GM19395 (cell line): ENCODE measurements at regions not wholly inside any gene's neighbourhood (a gene's known extent, or its start where the extent isn't known, plus 50 kb on each side); places are given as distances from the start of the nearest gene placed in this dataset.

Source experiments
- ATAC-seq: cut with Tn5 transposase; IDR thresholded peaks from one replicate; pipeline ENCODE4 v1.9.1; 2021; ENCODE audit warnings: mild to moderate bottlenecking, moderate library complexity; ENCODE audit not compliant: unreplicated experiment

DNA sequence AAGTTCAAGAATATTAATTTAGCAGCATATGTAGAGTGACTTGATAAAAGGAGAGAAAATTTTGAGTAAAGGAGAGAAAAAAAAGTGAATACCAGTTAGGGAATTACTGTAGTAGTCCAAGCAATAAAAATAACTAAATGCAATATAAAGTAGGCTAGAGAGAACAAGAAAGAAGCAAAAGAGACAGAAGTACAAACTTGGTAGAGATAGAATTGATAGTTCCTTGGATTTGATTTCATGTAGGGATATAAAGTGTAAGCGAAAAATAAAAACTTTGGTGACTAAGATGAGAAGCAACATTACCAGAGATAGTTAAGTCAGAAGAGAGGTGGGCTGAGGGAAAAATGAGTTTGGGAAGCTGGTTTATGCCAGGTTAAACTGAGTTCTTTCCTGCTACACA lies 252.4 kb downstream of the SEC23A start:
- ATAC-seq, result no peak

DNA sequence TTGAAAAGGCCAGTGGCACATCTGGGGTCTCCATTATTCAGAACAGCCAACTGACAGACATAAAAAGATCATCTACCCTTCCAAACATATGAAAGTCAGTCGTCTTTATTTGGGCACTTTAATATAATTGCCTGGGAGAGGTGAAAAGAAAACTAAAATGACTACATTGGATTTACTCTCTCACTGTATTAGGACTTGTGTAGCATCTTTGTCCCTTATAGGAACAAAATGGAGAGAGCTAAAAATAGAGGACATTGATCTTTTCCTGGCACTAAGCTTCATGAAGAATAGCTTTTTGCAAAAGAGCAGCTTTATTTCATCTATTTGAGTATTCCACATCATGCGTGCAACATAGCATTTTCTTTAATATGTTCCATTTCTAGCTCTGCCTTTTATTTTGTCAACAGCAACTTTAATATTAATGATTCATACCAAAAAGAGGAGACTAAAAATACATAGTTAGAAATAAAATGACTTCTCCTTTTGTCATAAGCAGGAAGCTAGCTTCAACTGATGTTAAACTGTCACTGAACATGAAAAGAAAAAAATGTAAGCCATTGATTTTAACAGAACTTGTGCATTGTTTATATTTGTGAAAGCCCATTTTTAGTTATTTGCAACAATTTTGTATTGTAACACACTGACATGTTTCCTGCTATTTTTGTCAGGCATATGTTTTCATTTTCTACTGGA lies 254.6 kb downstream of the SEC23A start:
- ATAC-seq, result no peak

DNA sequence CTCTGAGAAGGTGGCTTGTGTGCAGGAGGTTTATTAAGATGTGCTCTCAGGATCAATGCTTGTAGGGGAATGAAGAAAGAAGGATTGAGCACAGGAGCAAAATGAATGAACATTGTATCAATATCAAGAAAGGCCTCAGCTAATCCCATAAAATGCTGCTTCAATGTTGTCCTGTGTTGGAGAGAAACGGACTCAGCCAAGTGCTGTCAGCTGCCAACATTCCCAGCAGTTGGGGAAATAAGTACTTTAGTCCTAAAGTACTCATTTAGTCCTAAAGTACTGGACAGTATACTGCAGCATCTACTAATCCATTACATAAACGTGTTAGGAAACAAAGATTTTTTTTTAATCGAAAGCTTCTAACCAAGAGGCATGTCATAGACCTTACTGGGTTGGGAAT lies 255.9 kb downstream of the SEC23A start:
- ATAC-seq, result no peak

DNA sequence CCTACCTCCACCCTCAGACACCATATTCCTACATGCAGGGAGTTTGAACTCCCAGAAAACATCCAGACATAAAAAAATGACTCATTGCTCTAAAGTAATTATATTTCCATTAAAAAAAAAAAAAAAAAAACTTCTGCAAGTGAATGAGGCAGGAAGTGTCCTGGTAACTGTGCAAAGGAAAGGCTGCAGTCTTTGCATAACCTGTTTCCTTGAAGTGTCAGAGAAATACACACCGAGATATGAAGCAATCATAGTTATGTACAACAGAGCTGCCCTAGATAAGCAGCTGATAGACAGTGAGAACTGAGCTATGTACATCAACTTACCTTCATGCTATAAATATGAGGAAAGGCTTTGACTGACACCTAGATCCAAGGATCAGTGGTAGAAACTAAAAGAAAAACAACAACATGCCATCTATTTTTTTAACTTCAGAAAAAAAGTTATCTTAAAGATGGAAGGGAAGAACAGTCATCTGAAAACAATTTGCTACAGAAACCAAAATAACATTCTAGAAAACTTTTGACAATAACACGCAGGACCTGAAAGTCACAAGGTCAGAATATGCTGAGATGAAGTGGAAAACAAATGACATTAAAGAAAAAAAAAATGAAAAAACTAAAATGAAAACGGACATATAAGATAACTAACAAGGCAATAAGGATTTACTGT lies 263.2 kb downstream of the SEC23A start:
- no peak for ATAC-seq

DNA sequence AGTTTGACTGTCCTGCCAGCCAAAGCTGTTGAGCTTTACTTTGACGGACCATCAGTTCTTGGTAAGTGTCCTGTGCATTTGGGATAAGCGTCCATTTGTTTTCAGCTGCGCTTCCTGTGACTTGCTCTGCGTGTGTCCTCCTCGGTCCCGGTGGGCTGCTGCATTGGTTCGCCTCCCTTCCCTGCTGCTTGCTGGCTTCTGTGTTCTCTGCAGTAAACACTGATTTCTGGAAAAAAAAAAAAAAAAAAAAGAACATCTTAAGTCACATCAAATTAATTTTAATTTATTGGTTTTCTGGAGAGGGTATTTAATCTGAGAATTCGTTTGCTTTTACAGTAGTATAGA lies 264.1 kb downstream of the SEC23A start:
- no peak for ATAC-seq

DNA sequence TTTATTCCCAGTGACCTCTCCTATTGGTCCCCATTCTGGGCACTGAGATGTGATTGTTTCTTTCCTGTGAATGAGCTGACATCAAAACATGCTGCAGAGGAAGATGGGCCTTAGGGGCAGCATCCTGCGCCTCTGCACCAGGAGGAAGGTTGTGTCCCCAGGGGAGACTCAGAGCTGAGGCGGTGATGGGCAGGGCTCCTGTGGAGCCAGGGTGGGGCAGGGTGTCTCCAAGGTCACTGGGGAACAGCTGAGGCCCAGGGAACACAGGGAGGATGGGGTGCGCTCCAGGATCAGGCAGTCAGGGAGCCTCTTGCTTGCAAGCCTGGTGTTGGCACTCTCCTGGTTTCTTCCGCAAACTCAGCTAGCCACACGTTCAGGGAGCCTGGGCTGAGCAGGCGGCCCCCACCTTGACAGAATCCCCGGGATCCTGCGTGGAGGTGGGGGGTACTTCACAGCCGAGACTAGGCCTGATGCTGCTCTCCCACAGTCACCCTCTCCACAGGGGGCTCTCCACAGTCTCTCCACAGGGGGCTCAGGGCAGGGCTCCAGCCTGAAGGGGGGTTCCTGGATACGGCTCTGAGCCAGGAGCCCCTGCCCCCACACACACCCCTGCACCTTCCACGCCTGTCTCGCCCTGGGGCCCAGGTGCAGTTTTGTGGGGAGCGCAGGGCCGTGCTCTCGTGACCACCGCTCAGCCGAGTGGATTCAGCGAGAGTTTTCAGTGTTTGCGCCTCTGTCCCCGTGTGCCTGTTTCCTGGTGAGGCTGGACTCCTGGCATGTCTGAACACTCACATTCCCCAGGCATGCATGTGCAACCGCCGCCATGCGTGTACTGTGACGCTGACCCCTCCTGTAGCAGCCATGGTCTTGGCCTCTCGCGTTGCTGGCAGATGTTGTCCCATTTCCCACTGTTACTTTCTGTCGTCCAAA lies 264.7 kb downstream of the SEC23A start:
- ATAC-seq, result no peak

DNA sequence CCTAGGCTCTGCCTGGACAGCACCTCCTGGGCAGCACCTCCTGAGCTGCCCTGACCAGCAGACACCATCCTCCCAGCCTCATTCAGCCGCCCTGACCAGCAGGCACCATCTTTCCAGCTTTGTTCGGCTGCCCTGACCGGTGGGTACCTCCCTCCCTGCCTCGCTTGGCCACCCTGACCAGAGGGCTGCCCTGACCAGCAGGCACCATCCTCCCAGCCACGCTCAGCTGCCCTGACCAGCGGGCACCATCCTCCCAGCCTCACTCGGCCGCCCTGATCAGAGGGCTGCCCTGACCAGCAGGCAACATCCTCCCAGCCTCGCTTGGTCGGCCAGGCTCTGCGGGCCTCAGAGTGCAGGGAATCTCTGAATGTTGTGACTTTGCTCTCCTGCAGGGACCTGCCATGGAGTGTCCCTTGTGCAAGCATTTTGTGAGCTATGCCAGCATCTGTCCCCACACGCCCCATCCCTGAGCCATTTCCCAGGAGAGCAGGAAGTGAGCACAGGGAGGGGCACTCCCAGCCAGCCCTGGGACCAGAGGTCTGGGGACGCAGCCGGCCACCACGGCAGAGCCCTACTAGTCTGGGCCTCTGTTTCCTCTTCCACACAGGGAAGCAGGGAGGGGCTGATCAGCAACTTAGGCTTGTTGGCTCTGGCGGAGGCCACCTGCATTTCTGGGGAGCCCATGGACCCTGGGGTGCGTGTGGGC lies 265.5 kb downstream of the SEC23A start:
- no peak for ATAC-seq

DNA sequence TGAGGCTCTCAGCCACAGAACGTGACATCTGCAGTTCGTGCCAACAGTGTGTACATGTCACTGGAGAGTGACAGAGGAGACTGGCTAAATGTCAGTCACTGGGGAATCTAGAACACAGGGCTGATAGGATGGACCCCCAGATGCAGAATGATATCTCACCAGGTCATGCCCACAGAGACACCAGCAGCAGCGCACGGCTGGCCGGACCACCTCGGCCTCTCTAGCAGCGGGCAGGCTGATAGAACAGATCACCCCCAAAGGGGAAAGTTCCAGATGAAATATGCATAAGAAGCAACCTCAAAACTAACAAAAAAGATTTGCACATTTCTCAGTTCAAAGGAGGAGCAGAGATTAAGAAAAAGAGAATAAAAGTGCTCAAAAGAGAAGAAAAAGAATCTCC lies 266.5 kb downstream of the SEC23A start:
- ATAC-seq, result no peak

DNA sequence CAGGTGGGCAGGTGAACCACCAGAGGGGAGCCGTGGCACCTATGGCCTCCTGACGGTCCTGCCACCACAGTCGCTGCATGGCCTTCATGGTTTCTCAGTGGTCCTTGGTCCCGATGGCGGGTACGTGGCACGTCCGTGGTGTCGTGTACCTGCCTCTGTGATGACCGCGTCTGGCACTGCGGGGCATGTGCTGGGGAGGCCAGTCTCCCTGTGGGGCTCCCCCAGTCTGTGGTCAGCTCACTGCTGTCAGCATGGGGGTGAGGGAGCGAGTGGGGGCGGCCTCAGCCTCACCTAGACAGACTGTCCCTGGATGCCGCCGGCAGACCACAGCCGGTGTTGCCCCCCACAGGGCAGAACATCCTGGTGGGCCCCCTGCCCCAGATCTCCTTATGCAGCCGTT lies 267.2 kb downstream of the SEC23A start:
- no peak for ATAC-seq

DNA sequence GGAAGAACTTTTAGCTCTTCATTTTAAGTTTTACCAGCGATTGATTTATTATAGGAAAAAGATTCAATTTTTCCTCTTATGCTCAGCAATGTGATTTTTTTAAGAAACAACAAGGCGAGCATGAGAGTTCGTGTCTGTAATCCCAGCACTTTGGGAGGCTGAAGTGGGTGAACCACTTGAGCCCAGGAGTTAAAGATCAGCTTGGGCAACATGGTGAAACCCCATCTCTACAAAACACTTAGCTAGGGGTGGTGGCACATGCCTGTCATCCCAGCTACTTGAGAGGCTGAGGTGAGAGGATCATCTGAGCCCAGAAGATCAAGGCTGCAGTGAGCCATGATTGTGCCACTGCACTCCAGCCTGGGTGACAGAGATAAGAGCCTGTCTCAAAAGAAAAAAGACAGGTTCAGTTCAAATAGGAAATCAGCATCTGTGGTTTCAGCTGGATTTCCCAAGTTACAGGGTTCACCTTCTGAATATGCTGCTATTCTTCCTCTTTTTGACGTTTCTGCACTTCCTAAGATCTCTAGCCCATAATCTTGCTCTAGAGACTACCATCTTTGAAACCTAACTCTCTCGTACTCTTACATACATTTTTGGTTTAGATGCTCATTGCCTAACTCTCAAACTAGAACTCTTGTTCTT lies 274.7 kb downstream of the SEC23A start:
- ATAC-seq, result no peak

DNA sequence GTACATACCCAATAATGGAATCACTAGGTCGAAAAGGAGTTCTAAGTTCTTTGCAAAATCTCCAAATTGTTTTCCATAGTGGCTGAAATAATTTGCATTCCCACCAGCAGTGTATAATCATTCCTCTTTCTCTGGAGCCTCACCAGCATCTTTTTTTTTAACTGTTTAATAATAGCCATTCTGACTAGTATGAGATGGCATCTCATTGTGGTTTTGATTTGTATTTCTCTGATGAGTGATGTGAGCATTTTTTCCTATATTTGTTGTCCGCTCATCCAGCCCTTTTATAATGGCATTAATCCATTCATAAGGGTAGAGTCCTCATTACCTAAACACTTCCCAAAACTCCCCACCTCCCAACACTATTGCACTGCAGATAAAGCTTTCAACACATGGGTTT lies 278.3 kb downstream of the SEC23A start:
- ATAC-seq, result no peak

DNA sequence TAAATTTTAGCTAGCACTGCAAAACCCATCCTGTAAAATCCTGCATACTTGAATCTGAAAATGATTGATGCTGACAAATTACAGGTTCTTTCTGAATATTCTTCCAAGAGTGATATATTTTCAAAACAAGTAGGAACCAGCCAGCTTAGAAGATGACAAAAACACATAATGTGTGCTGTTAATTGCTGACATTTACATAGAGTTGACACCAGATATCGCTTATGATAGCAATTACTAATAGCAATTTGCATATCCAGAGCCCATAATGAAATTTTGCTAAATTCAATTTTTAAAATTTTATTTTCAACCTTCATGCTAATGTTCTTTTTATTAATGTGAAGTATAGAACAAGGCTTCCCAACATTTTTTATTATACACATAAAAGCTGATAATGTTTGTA lies 284.5 kb downstream of the SEC23A start:
- ATAC-seq, result no peak

DNA sequence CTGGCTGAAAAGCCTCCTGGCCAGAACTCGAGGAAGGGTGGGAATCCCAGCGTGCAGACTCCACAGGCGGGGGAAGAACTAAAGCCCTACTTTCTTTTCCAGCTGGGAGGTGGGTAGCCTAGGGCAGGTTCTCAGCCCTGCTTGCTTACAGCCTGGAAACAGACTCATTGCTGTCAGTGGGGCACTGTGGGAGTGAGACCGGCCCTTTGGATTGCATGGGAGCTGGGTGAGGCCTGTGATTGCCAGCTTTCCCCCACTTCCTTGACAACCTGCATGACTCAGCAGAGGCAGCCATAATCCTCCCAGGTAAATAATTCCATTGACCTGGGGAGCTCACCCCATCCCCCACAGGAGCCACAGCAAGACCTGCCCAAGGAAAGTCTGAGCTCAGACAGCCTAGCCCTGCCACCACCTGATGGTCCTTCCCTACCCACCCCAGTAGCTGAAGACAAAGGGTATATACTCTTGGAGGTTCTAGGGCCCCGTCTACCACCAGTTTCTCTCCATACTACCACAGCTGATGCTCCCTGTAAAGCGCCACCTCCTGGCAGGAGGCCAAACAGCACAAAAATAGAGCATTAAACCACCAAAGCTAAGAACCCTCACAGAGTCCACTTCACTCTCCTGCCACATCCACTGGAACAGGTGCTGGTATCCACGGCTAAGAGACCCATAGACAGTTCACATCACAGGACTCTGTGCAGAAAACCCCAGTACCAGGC lies 294.1 kb downstream of the SEC23A start:
- no peak for ATAC-seq

DNA sequence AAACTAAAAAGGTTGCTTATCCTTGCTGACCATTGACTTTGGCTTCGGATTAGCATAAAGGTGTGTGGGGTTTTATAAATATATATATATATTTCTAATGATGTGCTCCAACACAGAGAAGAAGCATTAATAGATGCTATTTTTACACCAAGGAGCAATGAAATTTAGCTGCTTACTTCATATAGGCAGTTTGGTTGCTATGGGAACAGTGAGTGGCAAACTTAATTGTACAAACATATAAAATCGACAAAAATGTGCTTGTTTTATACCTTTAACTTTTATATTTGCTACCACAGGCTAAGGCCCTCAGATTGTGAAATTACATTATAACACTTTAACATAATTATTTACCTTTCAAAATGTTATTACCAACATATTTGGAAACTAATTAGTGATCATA lies 303.4 kb downstream of the SEC23A start:
- ATAC-seq, result no peak

DNA sequence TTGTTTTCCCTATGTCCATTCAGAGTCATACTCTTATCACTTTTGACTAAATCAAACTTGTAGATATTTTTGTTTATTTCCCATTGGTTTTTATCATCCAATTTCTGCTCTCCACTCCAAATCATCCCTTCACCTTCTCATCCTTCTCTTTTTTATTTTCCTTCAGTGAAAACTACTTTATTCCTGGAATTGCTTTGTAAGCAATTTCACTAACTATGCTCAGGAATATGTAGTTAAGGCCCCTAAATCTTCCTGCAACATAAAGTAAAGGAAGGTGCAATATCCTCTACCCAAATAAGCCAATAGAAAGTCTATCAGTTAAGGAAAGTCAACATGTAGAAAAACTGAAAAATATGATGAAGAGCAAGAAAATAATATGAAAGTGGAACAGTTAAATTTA lies 308.4 kb downstream of the SEC23A start:
- no peak for ATAC-seq

DNA sequence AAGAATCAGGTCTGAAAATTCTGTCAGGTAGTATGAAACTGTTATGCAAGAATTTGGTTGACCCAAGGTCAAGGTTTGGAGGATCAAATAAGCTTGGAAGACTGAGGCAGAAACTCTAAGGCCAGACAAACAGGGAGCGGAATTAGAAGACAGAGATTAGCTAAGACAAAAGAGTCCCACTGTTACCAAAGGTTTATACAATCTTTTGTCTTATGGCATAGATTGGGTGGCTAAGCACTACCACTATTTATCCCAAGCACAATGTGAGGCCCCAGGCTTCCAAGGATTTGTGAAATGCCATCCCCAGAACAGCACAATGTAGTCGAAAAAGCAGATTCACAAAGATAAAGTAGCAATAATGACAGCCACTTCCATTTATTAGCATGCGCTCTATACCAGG lies 311.2 kb downstream of the SEC23A start:
- ATAC-seq, result no peak

DNA sequence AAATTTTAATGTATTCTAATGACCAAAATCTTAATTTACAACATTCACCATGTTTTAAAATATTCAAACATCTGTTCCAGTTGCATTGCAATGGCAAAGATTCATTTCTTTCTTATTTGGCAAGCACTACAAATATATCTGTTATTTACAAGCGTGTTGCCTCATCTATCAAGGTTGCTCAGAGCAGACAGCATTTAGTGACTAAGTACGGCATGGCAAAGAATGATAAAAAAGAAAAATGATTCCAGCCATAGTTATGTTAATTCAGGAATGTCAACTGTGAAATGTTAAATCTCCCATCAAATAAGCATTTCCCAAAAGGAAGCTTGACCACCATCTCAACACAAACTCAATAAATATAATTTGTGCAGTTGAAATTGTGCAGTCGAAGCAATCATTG lies 312.1 kb downstream of the SEC23A start:
- ATAC-seq, result no peak

DNA sequence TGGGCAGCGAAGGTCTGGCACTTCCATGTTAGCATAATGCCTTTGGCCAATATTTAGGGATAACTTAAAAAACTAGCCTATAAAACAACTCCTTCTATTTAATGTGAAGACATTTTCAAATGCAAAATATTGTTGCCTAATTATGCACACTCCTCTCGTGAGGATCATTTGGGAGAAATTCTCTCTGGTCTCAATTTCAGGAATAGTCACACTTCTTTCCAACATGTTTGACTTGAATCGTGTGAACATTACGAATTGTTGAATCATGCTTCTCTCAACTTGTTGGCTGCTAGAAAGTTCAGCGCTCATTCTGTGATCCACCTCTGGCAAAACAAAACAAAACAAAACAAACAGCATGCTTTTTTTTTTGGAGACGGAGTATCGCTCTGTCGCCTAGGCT lies 313.2 kb downstream of the SEC23A start:
- no peak for ATAC-seq

DNA sequence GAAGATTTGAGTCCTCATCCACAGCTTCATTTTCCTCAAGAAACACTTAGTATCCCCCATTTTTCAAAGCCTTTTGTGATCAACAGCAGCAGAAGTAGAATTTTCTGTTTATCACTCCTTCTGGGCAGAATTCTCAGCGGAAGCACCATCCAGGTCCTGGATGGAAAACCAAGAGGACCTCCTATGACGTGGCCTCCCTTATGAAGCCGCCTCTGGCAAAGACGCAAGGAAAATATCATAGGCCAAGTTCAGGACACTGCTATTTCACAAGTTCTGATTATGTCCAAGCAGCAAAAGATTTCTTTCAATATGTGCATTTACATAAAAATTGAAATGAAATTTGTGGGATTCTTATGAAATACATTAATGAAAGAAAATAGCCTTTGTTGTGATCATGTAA lies 315.0 kb downstream of the SEC23A start:
- no peak for ATAC-seq

DNA sequence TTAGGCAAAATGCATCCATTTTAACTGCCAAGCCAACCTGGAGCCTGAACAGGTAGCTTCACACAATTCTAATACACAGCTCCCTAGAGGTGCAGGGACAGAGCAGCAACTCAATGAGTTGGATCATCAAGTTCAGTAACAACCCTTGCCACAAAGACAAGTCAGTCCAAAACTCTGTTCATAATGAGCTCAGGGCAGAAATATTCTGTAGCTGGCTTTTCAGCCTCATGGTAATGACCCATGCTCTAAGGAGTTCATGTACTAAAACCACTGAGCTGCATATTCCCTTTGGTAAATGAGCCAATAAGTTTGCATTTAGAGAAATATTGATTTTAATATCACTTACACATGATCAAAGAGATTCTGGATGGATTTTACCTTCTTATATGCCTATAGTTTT lies 316.1 kb downstream of the SEC23A start:
- no peak for ATAC-seq
